Spleen (tissue), 7 donors: ENCODE measurements at regions not wholly inside any gene's neighbourhood (a gene's known extent, or its start where the extent isn't known, plus 50 kb on each side); places are given as distances from the start of the nearest gene placed in this dataset.

ENCODE experiments used
- POLR2A ChIP-seq, 3 donors: fragments of 450-650 bp; IDR thresholded peaks; one replicate each; pipeline ENCODE4 v1.5.1; 2017; ENCODE audit warnings: antibody characterized with exemption in 3 of 3, mild to moderate bottlenecking in 1 of 3
- TF ChIP-seq, protein P1 (sequence below), 11 experiments: fragments of 200-600 bp in 7 of 11; fragments of 450-650 bp in 4 of 11; sonication (generic) in 4 of 11; IDR thresholded peaks in 8 of 11; conservative IDR thresholded peaks in 3 of 11; 1 replicate in 7 of 11; 2 replicates in 4 of 11; pipeline versions ENCODE4 v1.4.0 to v1.8.0; 2016 to 2021; ENCODE audit warnings: antibody characterized with exemption in 11 of 11, inconsistent platforms in 4 of 11, mild to moderate bottlenecking in 1 of 11
- donor health status: DM: no; HTN: no; CAD: no; lungs with moderate emphysema.
- donor health status: DM: no; HTN: no; CAD: no.
- donor health status: DM: no; HTN: no; CAD: no.

DNA sequence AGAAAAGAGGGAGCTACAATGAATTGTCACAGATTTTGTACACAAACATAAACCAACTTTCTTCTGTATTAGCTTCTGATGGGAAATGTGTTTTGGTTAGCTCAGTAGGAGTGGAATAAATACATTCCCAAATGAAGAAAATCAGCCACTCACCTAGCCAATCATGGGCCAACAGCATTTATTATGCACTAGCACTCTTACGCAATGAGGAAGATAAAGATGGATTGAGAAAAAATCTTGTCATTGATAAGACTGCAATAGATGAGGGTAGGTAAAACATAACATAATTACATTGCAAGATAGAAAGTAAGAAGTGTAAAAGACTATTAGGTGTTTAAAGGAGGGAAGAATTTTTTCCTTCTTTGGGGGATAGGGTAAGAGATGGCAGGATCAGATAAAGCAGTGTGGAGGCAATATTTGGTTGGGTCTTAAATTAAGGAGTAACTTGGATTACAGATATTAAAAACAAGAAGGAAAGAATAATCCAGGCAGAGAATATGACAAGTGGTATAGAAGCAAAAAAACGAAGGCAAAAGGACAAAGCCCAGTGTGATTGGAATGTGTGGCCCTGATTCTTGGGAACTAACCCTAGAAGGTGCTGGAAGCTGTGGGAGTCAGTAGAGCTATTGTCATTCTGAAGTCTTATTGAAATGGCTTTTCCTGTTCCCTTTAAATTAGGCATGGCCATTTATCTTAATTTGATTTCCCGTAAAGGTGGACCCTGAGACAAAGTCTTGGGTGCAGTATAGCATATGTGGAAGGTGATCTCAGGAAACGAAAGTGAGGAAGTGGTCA is 208.4 kb upstream of the MEX3C start:
- TF ChIP-seq, protein P1, sequence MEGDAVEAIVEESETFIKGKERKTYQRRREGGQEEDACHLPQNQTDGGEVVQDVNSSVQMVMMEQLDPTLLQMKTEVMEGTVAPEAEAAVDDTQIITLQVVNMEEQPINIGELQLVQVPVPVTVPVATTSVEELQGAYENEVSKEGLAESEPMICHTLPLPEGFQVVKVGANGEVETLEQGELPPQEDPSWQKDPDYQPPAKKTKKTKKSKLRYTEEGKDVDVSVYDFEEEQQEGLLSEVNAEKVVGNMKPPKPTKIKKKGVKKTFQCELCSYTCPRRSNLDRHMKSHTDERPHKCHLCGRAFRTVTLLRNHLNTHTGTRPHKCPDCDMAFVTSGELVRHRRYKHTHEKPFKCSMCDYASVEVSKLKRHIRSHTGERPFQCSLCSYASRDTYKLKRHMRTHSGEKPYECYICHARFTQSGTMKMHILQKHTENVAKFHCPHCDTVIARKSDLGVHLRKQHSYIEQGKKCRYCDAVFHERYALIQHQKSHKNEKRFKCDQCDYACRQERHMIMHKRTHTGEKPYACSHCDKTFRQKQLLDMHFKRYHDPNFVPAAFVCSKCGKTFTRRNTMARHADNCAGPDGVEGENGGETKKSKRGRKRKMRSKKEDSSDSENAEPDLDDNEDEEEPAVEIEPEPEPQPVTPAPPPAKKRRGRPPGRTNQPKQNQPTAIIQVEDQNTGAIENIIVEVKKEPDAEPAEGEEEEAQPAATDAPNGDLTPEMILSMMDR (IDR thresholded peaks at IDR 0.05 in 8 of 11, conservative IDR thresholded peaks at IDR 0.05 in 3 of 11) = no peak
- TF ChIP-seq POLR2A (IDR thresholded peaks at IDR 0.05) = no peak
